NT2/D1 (cell line): ENCODE measurements at regions not wholly inside any gene's neighbourhood (a gene's known extent, or its start where the extent isn't known, plus 50 kb on each side); places are given as distances from the start of the nearest gene placed in this dataset.

Experiments
- DNase-seq: peaks from one replicate; pipeline ENCODE4 v3.0.0-alpha.2; 2011; ENCODE audit warnings: low read depth, low spot score
- H3K27me3 ChIP-seq: 2 replicates; pipeline ENCODE4 v1.6.0; 2011; ENCODE audit warnings: mild to moderate bottlenecking; ENCODE audit not compliant: insufficient read length, insufficient read depth
- H3K36me3 ChIP-seq: 2 replicates; pipeline ENCODE4 v1.6.1; 2011; ENCODE audit warnings: mild to moderate bottlenecking, low read length, mixed read lengths; ENCODE audit not compliant: insufficient read depth, insufficient read length
- H3K4me1 ChIP-seq: 2 replicates; pipeline ENCODE4 v1.5.1; 2011; ENCODE audit not compliant: insufficient read depth, insufficient read length
- H3K4me3 ChIP-seq: 2 replicates; pipeline ENCODE4 v1.5.1; 2011; ENCODE audit warnings: low read depth; ENCODE audit not compliant: insufficient read length
- H3K9ac ChIP-seq: 2 replicates; pipeline ENCODE4 v1.6.0; 2011; ENCODE audit warnings: low read depth; ENCODE audit not compliant: insufficient read length
- H3K9me3 ChIP-seq: 2 replicates; pipeline ENCODE4 v1.5.1; 2011; ENCODE audit warnings: mild to moderate bottlenecking, low read length; ENCODE audit not compliant: insufficient read depth
- SUZ12 ChIP-seq: IDR thresholded peaks from 2 replicates; pipeline ENCODE4 v1.6.1; 2011; ENCODE audit not compliant: insufficient read length, insufficient read depth; ENCODE audit errors: extremely low read depth
- YY1 ChIP-seq: IDR thresholded peaks from 2 replicates; pipeline ENCODE4 v1.6.1; 2011; ENCODE audit not compliant: insufficient read length, insufficient read depth
- ZNF274 ChIP-seq: IDR thresholded peaks from 2 replicates; pipeline ENCODE4 v1.6.1; 2011; ENCODE audit warnings: mild to moderate bottlenecking, low read depth, low read length

DNA sequence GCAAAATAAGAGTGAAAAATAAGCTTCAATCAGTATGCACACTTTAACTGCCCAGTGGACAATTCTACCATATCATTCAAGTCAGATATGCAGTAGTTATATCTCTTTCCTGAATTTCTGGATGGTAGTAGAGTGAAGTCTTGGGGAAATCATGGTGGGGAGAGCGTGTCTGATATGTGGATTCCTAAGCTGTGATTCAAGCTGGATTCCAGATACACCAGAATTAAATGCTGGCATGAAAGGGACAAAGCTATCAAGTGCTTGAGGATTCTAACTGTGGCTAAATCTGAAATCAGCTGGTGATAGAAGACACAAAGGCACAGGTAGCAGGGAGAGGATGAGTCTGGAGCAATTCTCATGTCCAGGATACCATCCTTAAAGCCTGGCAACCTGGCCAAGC is 323.5 kb downstream of the DUSP10 start:
- H3K9ac ChIP-seq = no peak overlapping the region
- no peak overlapping the region for H3K4me3 ChIP-seq
- H3K9me3 ChIP-seq = no peaks in the 10 kb centered on the region
- no peaks in the 10 kb centered on the region for H3K27me3 ChIP-seq
- H3K4me1 ChIP-seq = no peaks in the 10 kb centered on the region
- DNase-seq = no peak
- H3K36me3 ChIP-seq = no peaks in the 10 kb centered on the region
- no peak for TF ChIP-seq YY1
- no peak for TF ChIP-seq ZNF274
- no peak for TF ChIP-seq SUZ12

DNA sequence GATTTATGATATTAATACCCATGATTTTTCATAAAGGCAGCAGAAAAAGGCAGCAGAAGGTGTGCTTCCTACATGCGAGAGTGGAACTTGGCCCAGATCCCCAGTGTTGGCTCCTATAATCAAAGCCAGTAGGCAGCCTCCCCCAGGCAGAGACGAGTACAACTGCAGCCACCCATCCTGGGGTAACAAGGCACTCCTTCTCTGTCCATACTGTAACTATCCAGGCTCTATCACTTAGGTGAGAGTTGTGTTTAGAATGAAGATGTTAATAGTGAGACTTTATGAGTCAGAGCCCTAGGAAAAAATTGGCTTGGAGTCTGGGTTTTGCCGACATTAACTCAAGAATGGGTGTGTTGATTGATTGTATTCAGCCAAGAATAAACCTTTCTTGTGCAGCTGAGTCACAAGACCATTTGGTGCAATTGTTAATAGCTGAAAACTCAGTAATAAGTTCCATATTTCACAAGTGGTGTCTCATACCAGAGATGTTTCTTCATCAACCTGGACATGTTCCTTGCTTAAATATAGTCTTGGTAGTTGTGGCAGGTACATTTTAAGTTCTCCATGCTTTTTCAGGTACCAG is 322.3 kb downstream of the DUSP10 start:
- Histone ChIP-seq H3K4me1 (no peaks in the 10 kb centered on the region), H3K9me3 (no peaks in the 10 kb centered on the region), H3K27me3 (no peaks in the 10 kb centered on the region), H3K36me3 (no peaks in the 10 kb centered on the region), H3K9ac (no peak overlapping the region), H3K4me3 (no peak overlapping the region)
- TF ChIP-seq ZNF274 (no peak), YY1 (no peak), SUZ12 (no peak)
- no peak for DNase-seq

DNA sequence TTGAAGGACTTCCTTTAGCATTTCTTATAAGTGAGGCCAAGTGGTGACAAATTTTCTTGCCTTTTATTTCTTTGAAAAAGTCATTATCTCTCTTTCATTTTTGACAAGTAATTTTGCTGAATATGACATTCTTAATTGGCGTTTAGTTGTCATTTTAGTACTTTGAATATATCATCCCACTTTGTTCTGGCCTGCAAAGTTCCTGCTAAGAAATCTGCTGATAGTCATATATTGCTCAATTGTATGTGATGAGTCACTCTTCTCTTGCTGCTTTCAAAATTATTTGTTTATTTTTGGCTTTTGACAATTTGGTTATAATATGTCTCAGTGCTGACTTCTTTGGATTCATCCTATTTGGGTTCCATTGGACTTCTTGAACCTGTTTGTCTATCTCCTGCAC is 312.6 kb downstream of the DUSP10 start:
- no peak overlapping the region for H3K4me3 ChIP-seq
- DNase-seq = no peak
- H3K9me3 ChIP-seq = peaks cover 16% of the 10 kb centered on the region; the same call in 1 of the 2 replicates
- TF ChIP-seq YY1 (no peak), ZNF274 (no peak), SUZ12 (no peak)
- H3K27me3 ChIP-seq = no peaks in the 10 kb centered on the region
- H3K4me1 ChIP-seq = no peaks in the 10 kb centered on the region
- H3K9ac ChIP-seq = no peak overlapping the region
- H3K36me3 ChIP-seq = no peaks in the 10 kb centered on the region

DNA sequence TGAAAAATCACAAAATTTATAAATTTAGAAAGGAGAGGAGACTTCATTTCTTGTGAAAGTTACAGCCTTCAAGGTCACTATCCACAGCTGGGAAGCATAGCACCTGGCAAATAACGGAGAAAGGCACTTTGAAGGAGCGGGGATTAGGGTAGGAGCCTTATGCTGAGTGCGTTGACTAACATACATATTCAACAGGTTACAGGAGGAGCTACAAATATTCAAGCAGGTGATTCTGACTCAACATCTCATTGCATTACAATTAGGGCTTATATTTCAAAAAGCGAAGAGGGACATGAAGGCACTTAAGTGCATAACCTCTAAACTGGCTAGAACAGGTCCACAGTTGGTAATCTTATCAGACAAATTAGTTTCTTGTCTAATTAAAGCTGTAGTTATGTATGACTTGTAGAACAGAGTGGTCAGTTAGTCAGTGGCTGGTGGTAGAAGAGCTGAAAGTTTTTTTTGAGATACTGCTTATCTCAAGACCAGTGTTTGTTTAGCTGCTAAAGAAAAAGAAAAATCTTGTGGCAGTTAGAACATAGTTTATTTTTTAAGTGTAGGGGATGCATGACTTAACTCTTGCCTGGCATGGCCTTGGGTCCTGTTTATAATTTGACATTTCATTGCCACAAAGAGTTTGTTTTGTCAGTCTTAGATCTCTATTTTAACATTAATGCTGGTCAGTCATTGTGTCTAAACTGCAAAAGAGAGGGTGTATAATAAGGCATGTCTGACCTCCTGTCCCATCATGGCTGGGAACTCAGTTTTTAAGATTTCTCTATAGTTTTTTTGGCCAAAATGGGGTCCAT is 311.5 kb downstream of the DUSP10 start:
- H3K4me1 ChIP-seq = no peaks in the 10 kb centered on the region
- no peak for DNase-seq

DNA sequence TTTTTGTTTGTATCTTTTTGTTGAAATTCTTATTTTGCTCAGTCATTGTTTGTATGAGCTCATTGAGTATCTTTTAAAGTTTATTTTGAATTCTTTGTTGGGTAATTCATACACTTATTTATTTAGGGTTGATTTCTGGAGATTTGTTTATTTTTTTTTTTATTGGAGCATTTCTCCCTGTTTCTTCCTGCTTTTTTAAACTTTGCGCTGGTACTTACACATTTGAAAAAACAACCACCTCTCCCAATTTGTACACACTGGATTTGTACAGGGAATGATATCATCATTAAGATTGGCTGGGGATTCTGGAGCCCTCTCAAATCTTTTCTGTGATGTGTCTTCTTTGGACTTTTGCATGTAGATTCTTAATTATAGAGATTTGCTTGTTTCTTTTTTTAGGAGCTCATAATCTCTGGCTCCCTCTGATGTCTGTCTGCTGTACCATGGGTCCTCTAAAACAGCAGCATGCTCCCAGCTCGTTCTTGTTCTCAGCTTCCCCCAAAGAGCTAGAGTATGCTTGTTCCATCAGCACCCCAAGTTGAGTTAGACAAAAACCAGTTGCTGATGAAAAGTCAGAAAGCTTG is 310.7 kb downstream of the DUSP10 start:
- Histone ChIP-seq H3K4me3 (no peak overlapping the region), H3K27me3 (no peaks in the 10 kb centered on the region), H3K4me1 (no peaks in the 10 kb centered on the region), H3K36me3 (no peaks in the 10 kb centered on the region), H3K9me3 (0 out of 2 replicates have a peak, but pooled peaks cover 10% of the 10 kb centered on the region), H3K9ac (no peak overlapping the region)
- DNase-seq = no peak
- no peak for TF ChIP-seq SUZ12
- TF ChIP-seq YY1 = no peak
- TF ChIP-seq ZNF274 = no peak

More for the DNA sequence above, 311.5 kb downstream of the DUSP10 start:
- Histone ChIP-seq H3K36me3 (no peaks in the 10 kb centered on the region), H3K4me3 (no peak overlapping the region), H3K9ac (no peak overlapping the region), H3K9me3 (peaks cover 16% of the 10 kb centered on the region; the same call in 1 of the 2 replicates), H3K27me3 (no peaks in the 10 kb centered on the region)
- no peak for TF ChIP-seq YY1
- no peak for TF ChIP-seq ZNF274
- TF ChIP-seq SUZ12 = no peak

DNA sequence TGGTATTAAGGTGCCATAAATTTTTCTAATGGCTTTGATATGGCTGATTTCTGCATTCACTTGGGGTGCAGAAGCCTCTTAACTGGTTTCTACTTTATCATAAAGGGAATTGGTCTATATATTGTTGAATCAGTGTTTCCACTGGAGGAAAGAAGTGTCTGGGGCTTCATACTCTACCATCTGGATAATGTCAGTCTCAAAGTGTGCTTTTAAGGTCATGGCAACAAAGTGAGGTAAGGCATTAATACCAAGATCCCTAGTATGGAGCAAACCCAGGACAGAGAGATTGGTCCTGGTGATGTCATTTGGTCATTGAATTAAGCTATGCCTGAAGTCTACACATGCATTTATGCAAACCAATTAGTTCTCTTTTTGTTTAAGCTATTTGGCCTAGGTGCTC is 309.9 kb downstream of the DUSP10 start:
- no peak for DNase-seq
- H3K27me3 ChIP-seq = no peaks in the 10 kb centered on the region
- 0 out of 2 replicates have a peak, but pooled peaks cover 9% of the 10 kb centered on the region for H3K9me3 ChIP-seq
- H3K4me1 ChIP-seq = no peaks in the 10 kb centered on the region
- no peaks in the 10 kb centered on the region for H3K36me3 ChIP-seq
- no peak for TF ChIP-seq ZNF274
- H3K9ac ChIP-seq = no peak overlapping the region
- H3K4me3 ChIP-seq = no peak overlapping the region

DNA sequence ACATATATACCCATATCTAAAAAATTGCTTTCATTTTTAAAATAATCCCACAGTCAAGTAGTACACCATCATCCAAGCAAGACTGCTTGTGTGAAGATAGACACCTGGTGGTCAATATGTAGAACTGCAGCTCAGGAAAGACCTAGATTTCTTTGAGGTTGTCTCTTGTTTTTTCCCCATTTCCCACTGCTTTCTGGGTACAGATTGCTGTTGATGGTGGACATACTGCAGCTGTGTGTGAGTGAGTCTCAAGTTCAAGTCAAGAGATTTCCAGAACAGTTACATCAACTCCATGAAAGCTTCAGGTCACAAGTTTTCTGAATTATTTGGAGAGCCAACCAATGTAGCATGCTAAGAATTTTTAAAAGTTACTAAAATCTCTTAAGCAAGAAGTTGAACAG is 306.4 kb downstream of the DUSP10 start:
- no peak overlapping the region for H3K9ac ChIP-seq
- no peaks in the 10 kb centered on the region for H3K4me1 ChIP-seq
- no peaks in the 10 kb centered on the region for H3K9me3 ChIP-seq
- TF ChIP-seq ZNF274 (no peak), YY1 (no peak), SUZ12 (no peak)
- H3K36me3 ChIP-seq = no peaks in the 10 kb centered on the region
- H3K4me3 ChIP-seq = no peak overlapping the region
- no peaks in the 10 kb centered on the region for H3K27me3 ChIP-seq
- peak; percentile 55 for DNase-seq
